ENCODE measurements at regions not wholly inside any gene's neighbourhood (a gene's known extent, or its start where the extent isn't known, plus 50 kb on each side); places are given as distances from the start of the nearest gene placed in this dataset.

DNA sequence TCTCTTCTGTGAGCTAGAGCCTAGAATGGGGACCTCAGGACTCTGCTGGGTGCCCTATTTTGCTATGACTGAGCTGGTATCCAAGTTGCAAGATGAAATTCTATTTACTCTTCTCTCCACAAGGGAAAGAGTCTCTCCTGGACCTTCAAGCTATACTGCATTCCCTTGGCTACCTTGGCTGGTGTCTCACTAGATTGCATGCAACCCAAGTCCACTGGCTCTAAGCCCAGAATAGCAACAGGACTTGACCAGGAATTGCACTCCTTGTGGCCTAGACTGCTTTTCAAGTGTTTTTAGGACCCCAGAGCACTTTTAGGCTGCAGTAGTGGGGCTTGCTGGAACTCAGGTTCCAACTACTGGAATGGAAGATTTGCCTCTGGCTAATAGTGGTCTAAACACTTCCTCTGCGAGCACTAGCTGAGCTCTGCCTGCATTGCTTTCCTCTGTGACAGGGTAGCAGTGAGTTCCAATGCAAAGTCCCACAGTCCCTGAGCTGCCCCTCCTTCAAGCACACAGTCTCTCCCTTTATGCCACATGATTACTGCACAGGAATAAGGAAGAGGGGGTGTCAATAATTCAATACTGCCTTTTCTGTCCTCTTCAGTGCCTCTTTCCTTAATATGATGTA is 1009.1 kb upstream of the FLRT2 start:
- no peak for DNase-seq

GRCh38 chr14:84523746-84524145 is 1006.2 kb upstream of the FLRT2 start:
- no peak for DNase-seq

DNA sequence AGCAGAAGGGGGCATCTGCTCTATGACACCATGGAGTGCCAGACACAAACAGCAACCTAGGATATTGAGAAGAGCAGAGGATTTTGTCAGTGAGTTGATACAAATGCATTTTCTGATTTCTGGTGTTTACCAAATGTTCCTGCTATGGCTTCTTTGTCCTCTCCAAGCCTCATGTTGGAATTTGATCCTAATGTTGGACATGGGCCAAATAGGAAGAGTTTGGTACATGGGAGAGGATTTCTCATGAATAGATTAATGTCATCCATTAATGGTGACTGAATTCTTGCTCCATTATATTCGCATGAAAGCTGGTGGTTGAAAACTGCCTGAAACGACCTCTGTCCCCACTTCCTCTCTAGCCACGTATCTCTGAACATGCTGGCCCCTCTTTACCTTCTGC is 1002.2 kb upstream of the FLRT2 start:
- no peak for DNase-seq

GRCh38 chr14:84532016-84532415 is 997.9 kb upstream of the FLRT2 start:
- no peak for DNase-seq

- no peak for DNase-seq
Measured at GRCh38 chr14:84533181-84533725, 996.7 kb upstream of the FLRT2 start.

DNA sequence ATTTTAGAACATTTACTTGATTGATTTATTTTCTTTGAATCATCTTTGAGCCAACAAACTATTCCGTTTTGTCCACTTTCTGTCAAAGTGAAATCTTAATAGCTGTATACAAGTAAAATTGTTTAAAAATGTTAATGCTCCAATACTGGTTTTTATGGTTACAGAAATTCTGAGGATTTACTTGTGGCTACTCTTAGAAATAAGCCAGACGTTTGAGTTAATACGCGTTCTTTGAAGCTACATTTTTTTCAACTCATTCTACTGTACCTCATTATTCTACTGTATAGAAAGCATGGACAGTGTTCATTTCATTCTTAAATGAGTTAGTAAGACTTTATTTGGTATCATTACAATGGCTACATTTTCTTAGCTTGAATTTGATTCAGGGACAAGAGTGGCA is 996.2 kb upstream of the FLRT2 start:
- no peak for DNase-seq

GRCh38 chr14:84535484-84535883 is 994.5 kb upstream of the FLRT2 start:
- no peak for DNase-seq

- no peak for DNase-seq
Measured at GRCh38 chr14:84535976-84536375, 994.0 kb upstream of the FLRT2 start.

DNA sequence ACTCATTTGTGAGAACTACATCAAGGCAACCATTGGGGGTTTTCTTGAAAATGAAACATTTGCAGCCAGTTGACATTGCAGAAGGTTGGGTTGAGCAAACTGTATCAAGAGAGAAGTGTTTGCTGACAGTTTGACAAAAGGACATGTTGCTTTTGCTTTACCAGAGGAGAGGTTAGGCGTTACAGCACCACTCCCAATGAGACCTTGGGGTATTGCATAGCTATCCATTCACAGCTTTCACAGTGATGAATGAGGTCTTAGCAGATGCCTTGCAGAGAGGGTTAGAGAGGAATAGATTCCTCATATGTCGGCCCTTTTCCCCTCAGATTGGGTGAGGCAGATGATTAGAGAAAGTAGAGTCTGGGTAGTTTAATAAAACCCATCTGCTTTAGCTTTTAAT is 988.9 kb upstream of the FLRT2 start:
- DNase-seq: no peak

DNA sequence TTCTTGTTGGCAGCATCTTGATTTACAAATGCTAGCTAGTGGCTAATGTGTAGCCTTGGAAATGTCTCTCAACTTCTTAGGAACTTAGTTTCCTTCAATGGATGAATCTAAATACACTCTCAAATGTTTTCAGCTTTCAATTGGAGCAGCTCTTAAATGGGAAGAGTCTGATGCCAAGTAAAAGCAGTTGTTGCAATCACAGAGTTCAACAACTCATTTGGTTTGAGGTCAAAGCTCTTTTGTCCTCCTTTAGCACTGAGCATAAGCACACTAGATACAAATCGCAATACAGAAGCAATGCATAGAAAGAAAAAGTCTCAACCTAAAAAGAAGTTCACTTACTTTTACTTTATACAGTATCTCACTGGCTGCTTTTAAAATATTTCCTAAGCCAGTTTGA is 986.1 kb upstream of the FLRT2 start:
- DNase-seq: no peak

DNA sequence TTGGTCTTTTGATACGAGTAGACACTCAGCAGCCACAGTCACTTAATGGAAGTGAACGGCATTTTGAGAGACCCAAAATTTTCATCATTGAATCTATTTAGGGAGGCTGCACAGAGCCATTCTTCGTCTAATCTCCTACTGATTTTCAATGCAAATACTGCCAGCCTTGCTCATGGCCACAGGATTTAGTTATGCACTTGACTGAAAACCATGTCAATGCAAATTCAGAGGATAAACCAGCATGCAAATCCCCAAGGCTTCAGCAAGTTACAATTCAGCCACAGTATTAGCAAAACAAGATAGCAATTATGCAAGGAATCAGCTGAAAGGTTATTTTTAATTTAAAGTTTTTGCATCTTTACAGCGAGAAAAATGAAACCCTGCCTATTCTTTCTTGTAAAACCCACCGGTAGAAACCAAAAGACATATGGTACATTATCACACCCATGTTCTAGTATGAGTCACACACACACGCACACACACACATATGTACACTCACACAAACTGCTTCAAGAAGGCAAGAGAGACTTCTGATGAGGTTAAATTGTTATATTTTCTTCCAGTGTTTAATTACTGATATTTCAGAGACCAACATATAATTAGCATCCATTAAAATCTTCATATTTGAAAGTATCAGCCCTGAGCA is 985.3 kb upstream of the FLRT2 start:
- no peak for DNase-seq

- DNase-seq: no peak
Measured at GRCh38 chr14:84546236-84546635, 983.7 kb upstream of the FLRT2 start.

DNA sequence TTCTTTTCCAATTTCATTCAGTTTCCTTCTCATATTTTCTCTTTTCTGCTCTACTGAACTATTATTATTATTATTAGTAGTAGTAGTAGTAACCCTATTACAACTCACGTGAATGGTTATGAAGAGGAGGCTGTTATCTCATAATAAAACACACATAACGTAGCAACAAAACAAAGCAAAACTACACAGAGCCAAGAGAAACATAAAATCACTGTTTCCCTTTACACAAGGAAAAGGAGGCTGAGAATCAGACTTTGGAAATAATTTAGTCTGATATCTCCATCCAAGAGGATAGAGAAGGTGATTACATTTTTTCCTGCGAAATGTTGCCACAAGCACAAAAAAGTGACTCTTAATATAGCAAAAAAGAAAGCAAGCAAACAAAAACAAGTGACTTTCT is 975.8 kb upstream of the FLRT2 start:
- no peak for DNase-seq

DNA sequence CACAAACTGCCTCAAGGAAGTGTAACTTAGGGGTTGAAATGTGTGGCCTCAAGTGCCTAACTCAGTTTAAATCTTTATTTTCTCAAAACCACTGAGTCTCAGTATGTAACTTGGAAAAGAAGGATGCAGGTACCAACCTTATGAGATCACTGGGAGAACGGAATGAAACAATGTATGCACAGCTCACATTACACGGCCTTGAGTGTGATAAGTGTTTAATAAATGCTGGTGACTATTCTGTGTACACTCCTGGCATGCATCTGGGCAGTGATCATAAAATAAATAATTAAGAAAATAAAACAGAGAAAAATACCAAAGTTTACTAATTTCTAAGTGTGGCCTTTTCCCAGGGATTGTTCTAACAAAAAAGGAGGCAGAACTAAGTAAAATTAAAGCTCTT is 974.5 kb upstream of the FLRT2 start:
- no peak for DNase-seq

- no peak for DNase-seq
Measured at GRCh38 chr14:84566109-84566508, 963.8 kb upstream of the FLRT2 start.

GRCh38 chr14:84575681-84576080 is 954.3 kb upstream of the FLRT2 start:
- DNase-seq: no peak

GRCh38 chr14:84579292-84579691 is 950.7 kb upstream of the FLRT2 start:
- no peak for DNase-seq

DNA sequence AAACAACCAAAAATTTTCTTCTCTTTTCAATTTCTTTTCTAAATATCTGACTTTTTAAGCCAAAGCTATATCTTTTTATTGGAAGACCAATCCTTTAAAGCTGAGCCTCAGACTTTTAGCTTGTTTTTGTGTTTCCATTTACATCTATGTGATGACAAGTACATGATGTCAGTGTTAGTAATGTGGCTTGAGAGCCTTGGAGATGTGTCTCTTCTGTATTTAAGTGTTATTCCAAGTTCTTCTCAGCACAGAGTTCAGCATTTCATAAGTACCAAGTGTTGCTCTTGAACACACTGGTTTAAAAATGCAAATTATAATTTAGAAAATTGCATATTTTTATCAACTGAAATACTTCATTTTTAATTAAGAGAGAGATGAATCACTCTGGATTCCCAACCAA is 948.9 kb upstream of the FLRT2 start:
- no peak for DNase-seq

- DNase-seq: no peak
Measured at GRCh38 chr14:84584511-84584910, 945.4 kb upstream of the FLRT2 start.

- no peak for DNase-seq
Measured at GRCh38 chr14:84591827-84592445, 938.0 kb upstream of the FLRT2 start.

- no peak for DNase-seq
Measured at GRCh38 chr14:84592770-84593169, 937.2 kb upstream of the FLRT2 start.

DNA sequence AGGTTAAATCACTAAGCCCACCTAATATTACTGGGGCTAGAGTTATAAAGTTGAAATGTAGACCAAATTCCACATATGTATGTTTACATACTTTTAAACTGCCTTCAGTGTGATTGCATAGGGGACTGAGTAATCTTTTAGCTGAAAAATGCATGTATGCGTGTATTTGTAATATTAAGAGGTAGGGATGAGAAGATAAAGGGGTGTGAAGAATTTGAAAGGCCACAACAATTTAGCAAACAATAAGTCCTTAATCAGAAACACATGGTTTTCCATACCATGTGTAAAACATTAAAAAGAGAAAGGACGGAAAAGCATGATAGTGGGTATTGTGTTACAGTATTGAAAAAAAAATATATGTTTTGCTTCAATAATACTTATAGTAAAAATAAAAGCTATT is 919.9 kb upstream of the FLRT2 start:
- no peak for DNase-seq

DNA sequence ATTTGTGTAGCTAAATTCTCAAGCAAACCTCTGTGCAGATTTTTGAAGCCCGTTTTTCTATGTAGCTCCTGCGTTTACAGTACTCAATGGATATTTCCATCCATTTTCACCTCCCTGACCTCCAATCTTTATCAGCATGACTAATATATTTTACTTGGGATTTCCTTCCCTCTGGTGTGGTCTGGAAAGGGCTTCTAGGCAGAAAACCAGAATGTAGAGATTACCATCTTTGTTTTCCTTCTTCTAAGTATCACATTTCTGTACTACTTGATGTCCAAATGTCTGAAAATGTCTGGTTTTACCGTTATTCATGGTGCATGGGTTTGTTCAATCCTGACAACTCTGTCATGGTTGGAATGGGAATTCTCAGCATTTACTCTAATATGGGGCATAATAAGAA is 907.6 kb upstream of the FLRT2 start:
- no peak for DNase-seq

GRCh38 chr14:84643446-84643845 is 886.5 kb upstream of the FLRT2 start:
- no peak for DNase-seq

All from stimulated activated CD8-positive, alpha-beta memory T cell treated with anti-CD3 and anti-CD28 coated beads, Interleukin-4, amount 100 ng/mL, for 48 hours (primary cell).